ENCODE measurements at regions not wholly inside any gene's neighbourhood (a gene's known extent, or its start where the extent isn't known, plus 50 kb on each side); places are given as distances from the start of the nearest gene placed in this dataset.

- DNase-seq (ENCODE audit: low read depth): no peak
Observed at GRCh38 chr4:36394352-36394903, 113.0 kb downstream of the DTHD1 start.

GRCh38 chr4:36399762-36400353 lies 118.4 kb downstream of the DTHD1 start:
- peak; percentile 3 for DNase-seq (ENCODE audit: low read depth)

- no peak for DNase-seq (ENCODE audit: low read depth)
Observed at GRCh38 chr4:36402008-36402758, 120.8 kb downstream of the DTHD1 start.

GRCh38 chr4:36411338-36411737 lies 129.9 kb downstream of the DTHD1 start:
- no peak for DNase-seq (ENCODE audit: low read depth)

- no peak for DNase-seq (ENCODE audit: low read depth)
Observed at GRCh38 chr4:36414248-36414647, 132.8 kb downstream of the DTHD1 start.

GRCh38 chr4:36417146-36417545 lies 135.7 kb downstream of the DTHD1 start:
- no peak for DNase-seq (ENCODE audit: low read depth)

GRCh38 chr4:36420111-36420679 lies 138.8 kb downstream of the DTHD1 start:
- no peak for DNase-seq (ENCODE audit: low read depth)

- DNase-seq (ENCODE audit: low read depth): no peak
Observed at GRCh38 chr4:36422607-36423006, 141.2 kb downstream of the DTHD1 start.

GRCh38 chr4:36426741-36427140 lies 145.3 kb downstream of the DTHD1 start:
- DNase-seq (ENCODE audit: low read depth): no peak

GRCh38 chr4:36427696-36428095 lies 146.3 kb downstream of the DTHD1 start:
- no peak for DNase-seq (ENCODE audit: low read depth)

GRCh38 chr4:36432586-36432985 lies 151.2 kb downstream of the DTHD1 start:
- DNase-seq (ENCODE audit: low read depth): no peak

GRCh38 chr4:36439556-36439955 lies 158.1 kb downstream of the DTHD1 start:
- DNase-seq (ENCODE audit: low read depth): no peak

- DNase-seq (ENCODE audit: low read depth): no peak
Observed at GRCh38 chr4:36445480-36445879, 164.1 kb downstream of the DTHD1 start.

GRCh38 chr4:36446275-36446674 lies 164.9 kb downstream of the DTHD1 start:
- DNase-seq (ENCODE audit: low read depth): no peak

GRCh38 chr4:36461344-36461743 lies 179.9 kb downstream of the DTHD1 start:
- no peak for DNase-seq (ENCODE audit: low read depth)

- no peak for DNase-seq (ENCODE audit: low read depth)
Observed at GRCh38 chr4:36467670-36468069, 186.3 kb downstream of the DTHD1 start.

- DNase-seq (ENCODE audit: low read depth): no peak
Observed at GRCh38 chr4:36471903-36472302, 190.5 kb downstream of the DTHD1 start.

- DNase-seq (ENCODE audit: low read depth): no peak
Observed at GRCh38 chr4:36476135-36476534, 194.7 kb downstream of the DTHD1 start.

- DNase-seq (ENCODE audit: low read depth): no peak
Observed at GRCh38 chr4:36477861-36478260, 196.4 kb downstream of the DTHD1 start.

GRCh38 chr4:36485885-36486284 lies 204.5 kb downstream of the DTHD1 start:
- no peak for DNase-seq (ENCODE audit: low read depth)

- DNase-seq (ENCODE audit: low read depth): no peak
Observed at GRCh38 chr4:36489798-36490197, 208.4 kb downstream of the DTHD1 start.

- no peak for DNase-seq (ENCODE audit: low read depth)
Observed at GRCh38 chr4:36492041-36492440, 210.6 kb downstream of the DTHD1 start.

GRCh38 chr4:36492590-36492989 lies 211.2 kb downstream of the DTHD1 start:
- DNase-seq (ENCODE audit: low read depth): no peak
